ENCODE measurements at regions not wholly inside any gene's neighbourhood (a gene's known extent, or its start where the extent isn't known, plus 50 kb on each side); places are given as distances from the start of the nearest gene placed in this dataset.

DNA sequence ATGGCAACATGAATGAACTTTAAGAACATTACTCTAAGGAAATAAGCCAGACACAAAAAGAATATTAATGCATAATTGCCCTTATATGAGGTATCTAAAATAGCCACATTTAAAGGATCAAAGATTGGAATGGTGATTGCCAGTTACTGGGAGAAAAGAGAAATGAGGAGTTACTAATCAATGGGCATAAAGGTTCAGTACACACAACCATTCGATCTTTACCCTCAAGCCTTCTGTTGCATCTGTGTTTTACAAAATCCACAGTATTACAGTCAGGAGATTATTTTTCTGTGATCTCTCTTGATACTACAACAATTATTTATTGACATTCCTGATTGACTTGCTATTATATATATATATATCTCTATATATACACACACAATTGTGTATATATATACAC, 310.0 kb upstream of the SLITRK5 start:
- Mint-ChIP-seq H3K4me3 (no peak overlapping the region), H3K36me3 (no peaks in the 10 kb centered on the region), H3K27ac (no peak overlapping the region), H3K9me3 (peaks cover 4% of the 10 kb centered on the region), H3K4me1 (no peaks in the 10 kb centered on the region), H3K27me3 (ENCODE audit: low read depth) (no peaks in the 10 kb centered on the region)
- TF ChIP-seq, protein P1, sequence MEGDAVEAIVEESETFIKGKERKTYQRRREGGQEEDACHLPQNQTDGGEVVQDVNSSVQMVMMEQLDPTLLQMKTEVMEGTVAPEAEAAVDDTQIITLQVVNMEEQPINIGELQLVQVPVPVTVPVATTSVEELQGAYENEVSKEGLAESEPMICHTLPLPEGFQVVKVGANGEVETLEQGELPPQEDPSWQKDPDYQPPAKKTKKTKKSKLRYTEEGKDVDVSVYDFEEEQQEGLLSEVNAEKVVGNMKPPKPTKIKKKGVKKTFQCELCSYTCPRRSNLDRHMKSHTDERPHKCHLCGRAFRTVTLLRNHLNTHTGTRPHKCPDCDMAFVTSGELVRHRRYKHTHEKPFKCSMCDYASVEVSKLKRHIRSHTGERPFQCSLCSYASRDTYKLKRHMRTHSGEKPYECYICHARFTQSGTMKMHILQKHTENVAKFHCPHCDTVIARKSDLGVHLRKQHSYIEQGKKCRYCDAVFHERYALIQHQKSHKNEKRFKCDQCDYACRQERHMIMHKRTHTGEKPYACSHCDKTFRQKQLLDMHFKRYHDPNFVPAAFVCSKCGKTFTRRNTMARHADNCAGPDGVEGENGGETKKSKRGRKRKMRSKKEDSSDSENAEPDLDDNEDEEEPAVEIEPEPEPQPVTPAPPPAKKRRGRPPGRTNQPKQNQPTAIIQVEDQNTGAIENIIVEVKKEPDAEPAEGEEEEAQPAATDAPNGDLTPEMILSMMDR (IDR thresholded peaks at IDR 0.05; ENCODE audit: unreplicated experiment) = no peak
- no peak for DNase-seq (ENCODE audit: low spot score in 2 of 2, unreplicated experiment in 2 of 2)

GRCh38 chr13:87368639-87369038, 302.5 kb upstream of the SLITRK5 start:
- Mint-ChIP-seq H3K4me3 (no peak overlapping the region), H3K4me1 (no peaks in the 10 kb centered on the region), H3K36me3 (no peaks in the 10 kb centered on the region), H3K9me3 (peaks cover 6% of the 10 kb centered on the region), H3K27me3 (ENCODE audit: low read depth) (no peaks in the 10 kb centered on the region), H3K27ac (no peak overlapping the region)
- DNase-seq (ENCODE audit: low spot score in 2 of 2, unreplicated experiment in 2 of 2) = no peak
- TF ChIP-seq, protein P1 (IDR thresholded peaks at IDR 0.05; ENCODE audit: unreplicated experiment) = no peak

- H3K27ac Mint-ChIP-seq = no peak overlapping the region
- peaks cover 4% of the 10 kb centered on the region for H3K9me3 Mint-ChIP-seq
- no peaks in the 10 kb centered on the region for H3K27me3 Mint-ChIP-seq (ENCODE audit: low read depth)
- TF ChIP-seq, protein P1 (IDR thresholded peaks at IDR 0.05; ENCODE audit: unreplicated experiment) = no peak
- no peak for DNase-seq (ENCODE audit: low spot score in 2 of 2, unreplicated experiment in 2 of 2)
- H3K4me1 Mint-ChIP-seq = no peaks in the 10 kb centered on the region
- no peaks in the 10 kb centered on the region for H3K36me3 Mint-ChIP-seq
- no peak overlapping the region for H3K4me3 Mint-ChIP-seq
These were observed 295.1 kb upstream of the SLITRK5 start for GRCh38 chr13:87376081-87376480.

DNA sequence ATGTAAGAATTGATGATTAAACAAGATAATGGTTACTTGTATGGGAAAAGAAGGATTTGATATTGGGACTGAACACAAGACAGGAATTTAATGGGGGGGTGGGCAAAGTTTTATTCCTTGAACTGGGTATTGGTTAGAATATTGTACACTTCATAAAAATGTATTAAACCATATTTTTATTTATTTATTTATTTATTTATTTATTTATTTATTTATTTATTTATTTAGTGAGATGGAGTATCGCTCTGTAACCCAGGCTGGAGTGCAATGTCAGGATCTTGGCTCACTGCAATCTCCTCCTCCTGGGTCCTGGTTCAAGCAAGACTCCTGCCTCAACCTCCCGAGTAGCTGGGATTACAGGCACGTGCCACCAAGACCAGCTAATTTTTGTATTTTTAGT, 287.1 kb upstream of the SLITRK5 start:
- no peak for DNase-seq (ENCODE audit: low spot score in 2 of 2, unreplicated experiment in 2 of 2)
- TF ChIP-seq, protein P1 (IDR thresholded peaks at IDR 0.05; ENCODE audit: unreplicated experiment) = no peak
- no peak overlapping the region for H3K27ac Mint-ChIP-seq
- H3K9me3 Mint-ChIP-seq = no peaks in the 10 kb centered on the region
- H3K4me3 Mint-ChIP-seq = no peak overlapping the region
- no peaks in the 10 kb centered on the region for H3K27me3 Mint-ChIP-seq (ENCODE audit: low read depth)
- no peaks in the 10 kb centered on the region for H3K4me1 Mint-ChIP-seq
- H3K36me3 Mint-ChIP-seq = no peaks in the 10 kb centered on the region

GRCh38 chr13:87393358-87393757, 277.8 kb upstream of the SLITRK5 start:
- TF ChIP-seq, protein P1 (IDR thresholded peaks at IDR 0.05; ENCODE audit: unreplicated experiment) = no peak
- no peaks in the 10 kb centered on the region for H3K36me3 Mint-ChIP-seq
- no peak overlapping the region for H3K27ac Mint-ChIP-seq

GRCh38 chr13:87398047-87398446, 273.1 kb upstream of the SLITRK5 start:
- Mint-ChIP-seq H3K27me3 (ENCODE audit: low read depth) (no peaks in the 10 kb centered on the region), H3K4me1 (no peaks in the 10 kb centered on the region), H3K27ac (no peak overlapping the region), H3K4me3 (no peak overlapping the region), H3K9me3 (no peaks in the 10 kb centered on the region), H3K36me3 (no peaks in the 10 kb centered on the region)
- DNase-seq (ENCODE audit: low spot score in 2 of 2, unreplicated experiment in 2 of 2) = no peak
- TF ChIP-seq, protein P1 (IDR thresholded peaks at IDR 0.05; ENCODE audit: unreplicated experiment) = no peak

More at GRCh38 chr13:87393358-87393757, 277.8 kb upstream of the SLITRK5 start:
- DNase-seq (ENCODE audit: low spot score in 2 of 2, unreplicated experiment in 2 of 2) = no peak
- Mint-ChIP-seq H3K27me3 (ENCODE audit: low read depth) (no peaks in the 10 kb centered on the region), H3K4me3 (no peak overlapping the region), H3K4me1 (no peaks in the 10 kb centered on the region), H3K9me3 (no peaks in the 10 kb centered on the region)

Data from mesothelial cell of epicardium (in vitro differentiated cells).